NT2/D1 (cell line): ENCODE measurements at regions not wholly inside any gene's neighbourhood (a gene's known extent, or its start where the extent isn't known, plus 50 kb on each side); places are given as distances from the start of the nearest gene placed in this dataset.

Experiments
- SUZ12 ChIP-seq: IDR thresholded peaks from 2 replicates; pipeline ENCODE4 v1.6.1; 2011; ENCODE audit not compliant: insufficient read length, insufficient read depth; ENCODE audit errors: extremely low read depth
- YY1 ChIP-seq: IDR thresholded peaks from 2 replicates; pipeline ENCODE4 v1.6.1; 2011; ENCODE audit not compliant: insufficient read length, insufficient read depth
- ZNF274 ChIP-seq: IDR thresholded peaks from 2 replicates; pipeline ENCODE4 v1.6.1; 2011; ENCODE audit warnings: mild to moderate bottlenecking, low read depth, low read length

- TF ChIP-seq YY1 (no peak), SUZ12 (no peak), ZNF274 (no peak)
Measured at GRCh38 chr4:64729561-64729960, 320.3 kb upstream of the TECRL start.
